ENCODE measurements at regions not wholly inside any gene's neighbourhood (a gene's known extent, or its start where the extent isn't known, plus 50 kb on each side); places are given as distances from the start of the nearest gene placed in this dataset.

DNA sequence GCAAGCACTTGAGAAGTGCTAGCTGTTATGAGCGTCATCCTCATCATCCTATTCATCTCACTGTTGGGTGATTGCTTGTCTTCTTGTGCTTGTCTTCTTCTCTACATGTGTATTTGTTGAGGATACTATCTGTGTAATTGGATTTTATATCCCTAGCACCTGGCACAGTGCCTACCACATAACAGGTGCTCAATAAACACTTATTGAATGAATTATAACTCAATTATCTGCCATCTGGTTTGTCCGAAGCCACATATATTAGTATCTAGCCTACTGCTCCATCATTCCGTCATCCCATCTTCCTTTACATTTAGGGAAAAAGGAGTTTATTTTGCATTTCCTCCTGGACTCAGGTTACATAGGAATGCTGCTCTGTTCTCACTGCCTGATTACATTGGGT, 330.4 kb upstream of the ETAA1 start:
- no peak for TF ChIP-seq CTCF (conservative IDR thresholded peaks at IDR 0.05)
- Histone ChIP-seq H3K27me3 (ENCODE audit: control insufficient read depth, insufficient read depth, low read length, poor library complexity, severe bottlenecking) (no peaks in the 10 kb centered on the region), H3K27ac (ENCODE audit: low read depth, low read length) (no peak overlapping the region), H3K36me3 (ENCODE audit: control insufficient read depth, insufficient read depth, low read length) (no peaks in the 10 kb centered on the region), H3K9me3 (ENCODE audit: control insufficient read depth, low read length) (no peaks in the 10 kb centered on the region), H3K4me3 (ENCODE audit: low read length) (no peak overlapping the region), H3K4me1 (ENCODE audit: control insufficient read depth, insufficient read depth, low read length) (no peaks in the 10 kb centered on the region), H3K9ac (ENCODE audit: extremely low read depth, low read length, poor library complexity, severe bottlenecking) (no peak overlapping the region)
- H3K36me3 Mint-ChIP-seq (ENCODE audit: low read depth) = no peaks in the 10 kb centered on the region
- H3K9me3 Mint-ChIP-seq = no peaks in the 10 kb centered on the region
- no peak overlapping the region for H3K4me3 Mint-ChIP-seq
- no peak for DNase-seq
- H3K27me3 Mint-ChIP-seq (ENCODE audit: insufficient read depth) = peaks cover 9% of the 10 kb centered on the region
- 92 to 94% methylated on average over 2 to 3 of the region's 3 CpGs for WGBS, 2 experiments (ENCODE audit: insufficient coverage in 1 of 2, insufficient read length in 1 of 2)
- H3K4me1 Mint-ChIP-seq = no peaks in the 10 kb centered on the region
- H3K27ac Mint-ChIP-seq = no peak overlapping the region

- Mint-ChIP-seq H3K27ac (no peak overlapping the region), H3K4me3 (no peak overlapping the region), H3K27me3 (ENCODE audit: insufficient read depth) (peaks cover 13% of the 10 kb centered on the region), H3K9me3 (no peaks in the 10 kb centered on the region), H3K36me3 (ENCODE audit: low read depth) (no peaks in the 10 kb centered on the region), H3K4me1 (no peaks in the 10 kb centered on the region)
- H3K27ac ChIP-seq (ENCODE audit: low read depth, low read length) = no peak overlapping the region
- H3K27me3 ChIP-seq (ENCODE audit: control insufficient read depth, insufficient read depth, low read length, poor library complexity, severe bottlenecking) = no peaks in the 10 kb centered on the region
- H3K9me3 ChIP-seq (ENCODE audit: control insufficient read depth, low read length) = no peaks in the 10 kb centered on the region
- no peak for TF ChIP-seq CTCF (conservative IDR thresholded peaks at IDR 0.05)
- H3K36me3 ChIP-seq (ENCODE audit: control insufficient read depth, insufficient read depth, low read length) = no peaks in the 10 kb centered on the region
- H3K9ac ChIP-seq (ENCODE audit: extremely low read depth, low read length, poor library complexity, severe bottlenecking) = no peak overlapping the region
- DNase-seq = no peak
- H3K4me1 ChIP-seq (ENCODE audit: control insufficient read depth, insufficient read depth, low read length) = no peaks in the 10 kb centered on the region
- no peak overlapping the region for H3K4me3 ChIP-seq (ENCODE audit: low read length)
Observed at GRCh38 chr2:67067656-67068055, 329.5 kb upstream of the ETAA1 start.

- Histone ChIP-seq H3K9ac (ENCODE audit: extremely low read depth, low read length, poor library complexity, severe bottlenecking) (no peak overlapping the region), H3K27ac (ENCODE audit: low read depth, low read length) (no peak overlapping the region), H3K27me3 (ENCODE audit: control insufficient read depth, insufficient read depth, low read length, poor library complexity, severe bottlenecking) (no peaks in the 10 kb centered on the region), H3K4me1 (ENCODE audit: control insufficient read depth, insufficient read depth, low read length) (no peaks in the 10 kb centered on the region), H3K4me3 (ENCODE audit: low read length) (no peak overlapping the region), H3K9me3 (ENCODE audit: control insufficient read depth, low read length) (no peaks in the 10 kb centered on the region), H3K36me3 (ENCODE audit: control insufficient read depth, insufficient read depth, low read length) (no peaks in the 10 kb centered on the region)
- Mint-ChIP-seq H3K4me3 (no peak overlapping the region), H3K4me1 (no peaks in the 10 kb centered on the region), H3K36me3 (ENCODE audit: low read depth) (no peaks in the 10 kb centered on the region), H3K9me3 (no peaks in the 10 kb centered on the region), H3K27me3 (ENCODE audit: insufficient read depth) (peaks cover 13% of the 10 kb centered on the region), H3K27ac (no peak overlapping the region)
- no peak for DNase-seq
- TF ChIP-seq CTCF (conservative IDR thresholded peaks at IDR 0.05) = no peak
- 92% methylated on average over 1 of the region's 1 CpG; no CpG with 5 or more reads in 1 of the 2 experiments for WGBS, 2 experiments (ENCODE audit: insufficient coverage in 1 of 2, insufficient read length in 1 of 2)
Observed at GRCh38 chr2:67070826-67071225, 326.3 kb upstream of the ETAA1 start.
